Gastroesophageal sphincter (tissue), 3 donors: ENCODE measurements at regions not wholly inside any gene's neighbourhood (a gene's known extent, or its start where the extent isn't known, plus 50 kb on each side); places are given as distances from the start of the nearest gene placed in this dataset.

Experiments
- POLR2A ChIP-seq, 2 donors: fragments of 450-650 bp; IDR thresholded peaks; one replicate each; pipeline ENCODE4 v1.6.1; 2017; ENCODE audit warnings: antibody characterized with exemption in 2 of 2, mild to moderate bottlenecking in 2 of 2, moderate library complexity in 1 of 2
- TF ChIP-seq, protein P1 (sequence below), 4 experiments: fragments of 200-600 bp in 2 of 4; fragments of 450-650 bp in 2 of 4; sonication (generic) in 1 of 4; IDR thresholded peaks; one replicate each; pipeline ENCODE4 v1.5.1; 2017 to 2019; ENCODE audit warnings: antibody characterized with exemption in 4 of 4, mild to moderate bottlenecking in 2 of 4, moderate library complexity in 2 of 4

DNA sequence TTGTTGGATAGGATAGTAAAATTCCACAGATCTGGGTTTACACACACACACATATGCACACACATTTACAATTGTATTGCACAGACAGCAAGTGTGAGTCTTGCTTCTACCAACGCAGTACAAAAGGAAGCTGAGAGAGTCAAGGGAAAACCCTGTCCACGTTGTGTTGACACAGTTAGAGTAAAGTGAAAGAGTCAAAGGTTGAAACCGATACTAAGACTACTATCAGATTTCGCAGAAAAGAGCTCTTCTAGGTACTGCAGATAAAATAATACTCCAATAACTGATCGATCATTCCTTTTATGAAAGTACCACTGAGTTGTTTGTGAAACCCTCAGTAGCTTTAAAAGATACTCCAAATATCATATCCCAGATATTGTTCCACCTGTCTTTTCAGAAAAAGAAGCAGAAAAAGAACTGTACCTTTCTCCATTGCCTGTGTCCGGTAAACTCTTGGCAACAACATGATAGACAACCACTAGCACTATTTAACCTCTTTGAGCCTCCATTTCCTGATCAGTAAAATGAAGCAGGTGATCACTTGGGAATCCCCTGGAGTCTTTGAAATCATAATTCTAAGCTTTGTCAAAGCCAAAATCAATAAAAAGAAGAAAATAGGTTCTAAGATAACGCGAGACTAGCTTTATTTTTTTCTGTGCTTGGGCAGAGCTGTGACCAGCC is 224.6 kb upstream of the FOXN3 start:
- TF ChIP-seq, protein P1, sequence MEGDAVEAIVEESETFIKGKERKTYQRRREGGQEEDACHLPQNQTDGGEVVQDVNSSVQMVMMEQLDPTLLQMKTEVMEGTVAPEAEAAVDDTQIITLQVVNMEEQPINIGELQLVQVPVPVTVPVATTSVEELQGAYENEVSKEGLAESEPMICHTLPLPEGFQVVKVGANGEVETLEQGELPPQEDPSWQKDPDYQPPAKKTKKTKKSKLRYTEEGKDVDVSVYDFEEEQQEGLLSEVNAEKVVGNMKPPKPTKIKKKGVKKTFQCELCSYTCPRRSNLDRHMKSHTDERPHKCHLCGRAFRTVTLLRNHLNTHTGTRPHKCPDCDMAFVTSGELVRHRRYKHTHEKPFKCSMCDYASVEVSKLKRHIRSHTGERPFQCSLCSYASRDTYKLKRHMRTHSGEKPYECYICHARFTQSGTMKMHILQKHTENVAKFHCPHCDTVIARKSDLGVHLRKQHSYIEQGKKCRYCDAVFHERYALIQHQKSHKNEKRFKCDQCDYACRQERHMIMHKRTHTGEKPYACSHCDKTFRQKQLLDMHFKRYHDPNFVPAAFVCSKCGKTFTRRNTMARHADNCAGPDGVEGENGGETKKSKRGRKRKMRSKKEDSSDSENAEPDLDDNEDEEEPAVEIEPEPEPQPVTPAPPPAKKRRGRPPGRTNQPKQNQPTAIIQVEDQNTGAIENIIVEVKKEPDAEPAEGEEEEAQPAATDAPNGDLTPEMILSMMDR (IDR thresholded peaks at IDR 0.05) = no peak
- TF ChIP-seq POLR2A (IDR thresholded peaks at IDR 0.05) = no peak
